Type B pancreatic cell (in vitro differentiated cells): ENCODE measurements at regions not wholly inside any gene's neighbourhood (a gene's known extent, or its start where the extent isn't known, plus 50 kb on each side); places are given as distances from the start of the nearest gene placed in this dataset.
"Not testable (repeated sequence)": the region's sequence is repeated elsewhere in the genome, so short reads cannot be mapped to it uniquely, and the experiment has no call there.

Experiments
- DNase-seq: peaks from one replicate; pipeline ENCODE4 v3.0.0; 2021; ENCODE audit warnings: mixed read lengths; ENCODE audit not compliant: unreplicated experiment; ENCODE audit errors: extremely low spot score
- H3K27ac Mint-ChIP-seq: 2 replicates; pipeline ENCODE4 v1.8.0; 2021; ENCODE audit warnings: mild to moderate bottlenecking, mixed read lengths
- H3K27me3 Mint-ChIP-seq: 2 replicates; pipeline ENCODE4 v1.8.0; 2021; ENCODE audit warnings: mixed read lengths
- H3K36me3 Mint-ChIP-seq: 2 replicates; pipeline ENCODE4 v1.8.0; 2021; ENCODE audit warnings: mixed read lengths
- H3K4me1 Mint-ChIP-seq: one replicate; pipeline ENCODE4 v1.8.0; 2021; ENCODE audit warnings: mixed read lengths; ENCODE audit not compliant: unreplicated experiment
- H3K4me3 Mint-ChIP-seq: 2 replicates; pipeline ENCODE4 v1.8.0; 2021; ENCODE audit warnings: mild to moderate bottlenecking, mixed read lengths
- H3K9me3 Mint-ChIP-seq: 2 replicates; pipeline ENCODE4 v1.8.0; 2021; ENCODE audit warnings: mixed read lengths
- TF ChIP-seq, protein P1 (sequence below): fragments of 200-600 bp; sonication (generic); conservative IDR thresholded peaks from 2 replicates; pipeline ENCODE4 v1.5.0; 2021; ENCODE audit warnings: antibody characterized with exemption, mild to moderate bottlenecking

DNA sequence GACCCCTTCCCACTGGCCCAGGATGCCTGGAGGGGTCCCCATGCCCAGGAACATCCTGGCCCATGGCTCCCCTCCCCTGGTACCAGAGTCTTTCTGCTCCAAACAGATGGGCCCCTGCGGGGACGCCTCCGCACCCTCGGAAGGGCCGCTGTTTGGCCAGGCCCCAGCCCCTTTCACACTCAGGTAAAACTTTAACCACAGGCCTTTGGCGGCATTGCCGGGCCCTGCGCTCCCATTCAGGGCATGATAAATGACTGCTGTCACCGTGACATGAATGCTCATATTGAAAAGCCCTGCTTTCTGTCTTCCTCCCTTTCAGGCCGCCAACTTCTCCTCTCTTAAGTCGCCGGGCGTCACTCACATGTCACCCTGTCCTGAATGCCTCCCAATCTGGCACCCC is 141.5 kb upstream of the TOP1 start:
- Mint-ChIP-seq H3K4me3 (peak overlapping the region; percentile 22), H3K9me3 (no peaks in the 10 kb centered on the region), H3K27ac (no peak overlapping the region), H3K4me1 (peaks cover 12% of the 10 kb centered on the region), H3K36me3 (no peaks in the 10 kb centered on the region), H3K27me3 (peaks cover 23% of the 10 kb centered on the region)
- TF ChIP-seq, protein P1, sequence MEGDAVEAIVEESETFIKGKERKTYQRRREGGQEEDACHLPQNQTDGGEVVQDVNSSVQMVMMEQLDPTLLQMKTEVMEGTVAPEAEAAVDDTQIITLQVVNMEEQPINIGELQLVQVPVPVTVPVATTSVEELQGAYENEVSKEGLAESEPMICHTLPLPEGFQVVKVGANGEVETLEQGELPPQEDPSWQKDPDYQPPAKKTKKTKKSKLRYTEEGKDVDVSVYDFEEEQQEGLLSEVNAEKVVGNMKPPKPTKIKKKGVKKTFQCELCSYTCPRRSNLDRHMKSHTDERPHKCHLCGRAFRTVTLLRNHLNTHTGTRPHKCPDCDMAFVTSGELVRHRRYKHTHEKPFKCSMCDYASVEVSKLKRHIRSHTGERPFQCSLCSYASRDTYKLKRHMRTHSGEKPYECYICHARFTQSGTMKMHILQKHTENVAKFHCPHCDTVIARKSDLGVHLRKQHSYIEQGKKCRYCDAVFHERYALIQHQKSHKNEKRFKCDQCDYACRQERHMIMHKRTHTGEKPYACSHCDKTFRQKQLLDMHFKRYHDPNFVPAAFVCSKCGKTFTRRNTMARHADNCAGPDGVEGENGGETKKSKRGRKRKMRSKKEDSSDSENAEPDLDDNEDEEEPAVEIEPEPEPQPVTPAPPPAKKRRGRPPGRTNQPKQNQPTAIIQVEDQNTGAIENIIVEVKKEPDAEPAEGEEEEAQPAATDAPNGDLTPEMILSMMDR: no peak
- DNase-seq: no peak

DNA sequence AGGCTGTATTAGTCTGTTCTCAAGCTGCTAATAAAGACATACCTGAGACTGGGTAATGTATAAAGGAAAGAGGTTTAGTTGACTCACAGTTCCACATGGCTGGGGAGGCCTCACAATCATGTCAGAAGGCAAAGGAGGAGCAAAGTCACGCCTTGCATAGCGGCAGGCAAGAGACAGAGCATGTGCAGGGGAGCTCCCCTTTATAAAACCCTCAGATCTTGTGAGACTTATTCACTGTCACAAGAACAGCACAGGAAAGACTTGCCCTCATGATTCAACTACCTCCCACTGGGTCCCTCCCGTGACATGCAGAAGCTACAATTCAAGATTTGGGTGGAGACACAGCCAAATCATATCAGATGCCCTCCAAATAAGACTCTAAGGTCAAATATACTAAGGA is 139.4 kb upstream of the TOP1 start:
- peaks cover 23% of the 10 kb centered on the region for H3K27me3 Mint-ChIP-seq
- not testable (repeated sequence) for H3K27ac Mint-ChIP-seq, H3K36me3 Mint-ChIP-seq, H3K4me3 Mint-ChIP-seq, H3K9me3 Mint-ChIP-seq, DNase-seq
- peaks cover 12% of the 10 kb centered on the region for H3K4me1 Mint-ChIP-seq

DNA sequence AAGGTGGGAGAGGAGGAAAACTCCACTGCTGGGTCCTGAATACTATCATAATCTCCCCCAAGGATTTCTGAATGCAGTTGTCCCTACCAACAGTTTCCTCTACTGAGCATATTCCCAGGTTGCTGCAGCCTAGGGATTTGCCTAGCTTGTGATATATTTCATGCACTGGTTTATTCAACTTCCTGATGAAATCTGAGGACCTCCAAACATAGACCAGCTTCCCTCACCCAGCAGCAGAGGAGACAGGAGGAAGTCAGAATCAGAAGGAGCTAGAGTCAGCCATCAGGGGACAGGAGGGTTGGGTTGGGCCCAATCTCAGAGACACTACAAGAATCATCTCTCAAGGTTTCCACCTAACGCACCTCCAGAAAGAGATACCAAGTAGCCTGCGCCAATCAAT is 138.4 kb upstream of the TOP1 start:
- Mint-ChIP-seq H3K4me3 (no peak overlapping the region), H3K36me3 (no peaks in the 10 kb centered on the region), H3K9me3 (no peaks in the 10 kb centered on the region), H3K27me3 (peaks cover 16% of the 10 kb centered on the region), H3K4me1 (peaks cover 12% of the 10 kb centered on the region), H3K27ac (no peak overlapping the region)
- DNase-seq: no peak
- TF ChIP-seq, protein P1: no peak

DNA sequence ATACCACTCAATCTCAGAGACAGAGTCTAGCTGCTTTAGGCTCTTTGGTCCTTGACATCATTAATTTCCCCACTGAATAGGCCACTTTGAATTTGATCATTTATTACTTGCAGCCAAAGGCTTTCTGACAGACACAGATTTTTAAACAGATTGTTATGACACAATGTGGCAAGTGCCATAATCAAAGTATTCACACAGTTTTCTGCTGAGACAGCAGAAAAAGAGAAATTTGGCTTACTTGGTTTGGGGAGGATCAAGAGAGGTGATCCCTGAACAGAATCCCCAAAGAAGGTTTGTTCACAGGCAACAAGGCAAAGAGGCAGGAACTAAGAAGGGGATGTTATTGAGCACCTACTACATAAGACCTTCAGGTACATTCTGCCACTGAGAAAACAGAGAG is 138.0 kb upstream of the TOP1 start:
- peaks cover 16% of the 10 kb centered on the region for H3K27me3 Mint-ChIP-seq
- H3K27ac Mint-ChIP-seq: no peak overlapping the region
- no peak overlapping the region for H3K4me3 Mint-ChIP-seq
- H3K4me1 Mint-ChIP-seq: peaks cover 12% of the 10 kb centered on the region
- H3K36me3 Mint-ChIP-seq: no peaks in the 10 kb centered on the region
- no peaks in the 10 kb centered on the region for H3K9me3 Mint-ChIP-seq
- TF ChIP-seq, protein P1: no peak
- no peak for DNase-seq

DNA sequence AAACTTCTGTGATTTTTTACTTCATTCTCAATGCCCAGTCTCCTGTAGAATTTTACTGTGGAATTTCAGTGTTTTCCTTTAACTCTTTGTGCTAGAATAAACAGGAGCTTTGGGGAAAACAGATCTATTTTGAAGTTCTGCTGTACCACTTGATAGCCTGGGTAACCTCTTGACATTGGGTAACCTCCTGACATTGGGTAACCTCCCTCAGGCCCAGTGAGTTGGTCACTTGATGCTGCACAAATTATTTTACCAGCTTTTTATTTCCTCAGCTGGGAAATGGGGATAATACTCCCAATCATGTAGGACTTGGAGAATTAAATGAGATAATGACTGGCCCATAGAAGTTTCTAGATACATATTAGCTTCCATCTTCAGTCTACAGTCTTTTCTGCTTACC is 137.3 kb upstream of the TOP1 start:
- H3K27ac Mint-ChIP-seq: no peak overlapping the region
- H3K4me3 Mint-ChIP-seq: no peak overlapping the region
- H3K36me3 Mint-ChIP-seq: no peaks in the 10 kb centered on the region
- no peak for DNase-seq
- H3K27me3 Mint-ChIP-seq: peaks cover 22% of the 10 kb centered on the region
- TF ChIP-seq, protein P1: no peak
- H3K4me1 Mint-ChIP-seq: peaks cover 12% of the 10 kb centered on the region
- no peaks in the 10 kb centered on the region for H3K9me3 Mint-ChIP-seq

DNA sequence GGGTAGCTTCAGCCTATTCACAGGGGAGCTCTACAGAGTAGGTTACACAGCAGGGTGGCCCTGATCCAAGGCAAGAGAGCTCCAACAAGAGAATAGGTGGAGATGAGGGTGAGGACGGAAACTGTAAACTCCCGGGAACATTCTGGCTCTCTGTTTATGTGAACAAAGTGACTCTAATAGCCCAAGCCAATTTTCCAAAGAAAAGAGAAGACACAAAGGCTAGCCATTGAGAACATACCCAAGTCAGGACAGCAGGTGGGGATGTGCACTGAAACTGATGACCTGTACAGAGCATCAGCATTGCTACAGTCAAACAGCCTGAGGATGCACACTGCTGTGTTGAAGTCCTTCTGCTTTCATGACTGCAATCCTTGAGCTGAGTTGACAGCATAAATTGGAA is 136.0 kb upstream of the TOP1 start:
- no peak overlapping the region for H3K27ac Mint-ChIP-seq
- no peaks in the 10 kb centered on the region for H3K9me3 Mint-ChIP-seq
- no peak for DNase-seq
- peaks cover 21% of the 10 kb centered on the region for H3K27me3 Mint-ChIP-seq
- no peak overlapping the region for H3K4me3 Mint-ChIP-seq
- TF ChIP-seq, protein P1: no peak
- H3K4me1 Mint-ChIP-seq: peaks cover 16% of the 10 kb centered on the region
- no peaks in the 10 kb centered on the region for H3K36me3 Mint-ChIP-seq
